ENCODE measurements at regions not wholly inside any gene's neighbourhood (a gene's known extent, or its start where the extent isn't known, plus 50 kb on each side); places are given as distances from the start of the nearest gene placed in this dataset.

DNA sequence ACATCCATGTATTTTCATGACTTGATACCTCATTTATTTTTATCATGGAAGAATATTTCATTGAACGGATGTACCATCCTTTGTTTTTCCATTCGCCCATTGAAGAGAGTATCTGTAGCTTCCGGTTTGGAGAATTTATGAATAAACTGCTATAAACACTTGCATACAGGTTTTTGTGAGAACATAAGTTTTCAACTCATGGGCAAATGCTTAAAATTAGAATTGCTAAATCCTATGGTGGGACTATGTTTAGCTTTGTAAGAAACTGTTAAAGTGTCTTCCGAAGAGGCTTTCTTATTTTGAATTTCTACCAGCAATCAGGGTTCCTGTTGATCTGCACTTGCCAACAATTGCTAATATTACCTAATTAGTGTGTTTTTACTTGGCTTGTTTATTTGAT is 938.9 kb downstream of the TDRD15 start:
- Histone ChIP-seq H2BK15ac (ENCODE audit: low read depth, low read length) (no peak overlapping the region), H4K8ac (ENCODE audit: low read depth in 2 of 2, low read length in 2 of 2) (no peak overlapping the region), H3K4me1 (ENCODE audit: control insufficient read depth, insufficient read depth, low read length) (no peaks in the 10 kb centered on the region), H2AFZ (replicated peaks; ENCODE audit: low read length, poor library complexity) (no peak overlapping the region), H3K23ac (ENCODE audit: low read depth, low read length) (no peak overlapping the region), H3K14ac (replicated peaks; ENCODE audit: low read depth, low read length) (no peak overlapping the region), H2AK5ac (ENCODE audit: low read depth, low read length) (no peak overlapping the region), H2BK120ac (ENCODE audit: low read depth, low read length) (no peak overlapping the region), H3K9me3 (ENCODE audit: control insufficient read depth, insufficient read depth, low read length) (no peaks in the 10 kb centered on the region), H3K56ac (ENCODE audit: extremely low read depth, insufficient read depth, low read length) (no peak overlapping the region), H3K79me1 (ENCODE audit: low read depth in 1 of 2, low read length in 2 of 2) (no peaks in the 10 kb centered on the region), H3K4ac (ENCODE audit: low read depth, low read length) (no peak overlapping the region), H4K20me1 (ENCODE audit: insufficient read depth, low read length) (no peaks in the 10 kb centered on the region), H4K91ac (ENCODE audit: insufficient read depth, low read depth, low read length) (no peak overlapping the region), H2BK5ac (ENCODE audit: low read depth, low read length, poor library complexity, severe bottlenecking) (no peak overlapping the region), H2AK9ac (replicated peaks; ENCODE audit: low read depth, low read length, poor library complexity) (no peak overlapping the region), H3K4me3 (ENCODE audit: insufficient read depth, low read depth, low read length) (no peak overlapping the region), H3K27ac (ENCODE audit: insufficient read depth, low read length) (no peak overlapping the region), H3K18ac (ENCODE audit: low read depth, low read length) (no peak overlapping the region), H3K9ac (ENCODE audit: low read depth, low read length) (no peak overlapping the region), H2BK20ac (ENCODE audit: low read depth, low read length) (no peak overlapping the region), H3K9me1 (ENCODE audit: insufficient read depth, low read length) (no peaks in the 10 kb centered on the region), H3K4me2 (ENCODE audit: low read depth, low read length) (no peak overlapping the region), H3K36me3 (ENCODE audit: control insufficient read depth, insufficient read depth, low read length) (no peaks in the 10 kb centered on the region), H3K27me3 (ENCODE audit: control insufficient read depth, insufficient read depth, low read length) (no peaks in the 10 kb centered on the region), H4K5ac (ENCODE audit: low read depth, low read length) (no peak overlapping the region)
- dilution Hi-C loops (cut with HindIII; ENCODE audit: low sequenced_read_pairs, unreplicated experiment) (no loop called here), intact Hi-C loops (cut with micrococcal nuclease) (no loop called here), in situ Hi-C loops (cut with MboI; ENCODE audit: low sequenced_read_pairs) (no loop called here)
- DNase-seq (no peak), ATAC-seq (ENCODE audit: low read depth) (no peak)
- ChIA-PET CTCF (interaction anchor here (0.6 kb wide), 1 partner anchor 10 kb away, joined by 3 read pairs; no protein-coding TSS in a partner anchor), POLR2A (ENCODE audit: unreplicated experiment) (no interaction called here)
- no TSS peak for BruUV-seq (replicated peaks)
- no peak for TF ChIP-seq RCOR1 (IDR thresholded peaks at IDR 0.05; ENCODE audit: insufficient replicate concordance, low read length)
- TF ChIP-seq RAD21 (IDR thresholded peaks at IDR 0.05; ENCODE audit: low read length), result no peak
- TF ChIP-seq MAFK (IDR thresholded peaks at IDR 0.05; ENCODE audit: low read depth, low read length), result no peak
- no peak for TF ChIP-seq SMC3 (IDR thresholded peaks at IDR 0.05; ENCODE audit: low read depth, low read length)
- TF ChIP-seq, protein P1, sequence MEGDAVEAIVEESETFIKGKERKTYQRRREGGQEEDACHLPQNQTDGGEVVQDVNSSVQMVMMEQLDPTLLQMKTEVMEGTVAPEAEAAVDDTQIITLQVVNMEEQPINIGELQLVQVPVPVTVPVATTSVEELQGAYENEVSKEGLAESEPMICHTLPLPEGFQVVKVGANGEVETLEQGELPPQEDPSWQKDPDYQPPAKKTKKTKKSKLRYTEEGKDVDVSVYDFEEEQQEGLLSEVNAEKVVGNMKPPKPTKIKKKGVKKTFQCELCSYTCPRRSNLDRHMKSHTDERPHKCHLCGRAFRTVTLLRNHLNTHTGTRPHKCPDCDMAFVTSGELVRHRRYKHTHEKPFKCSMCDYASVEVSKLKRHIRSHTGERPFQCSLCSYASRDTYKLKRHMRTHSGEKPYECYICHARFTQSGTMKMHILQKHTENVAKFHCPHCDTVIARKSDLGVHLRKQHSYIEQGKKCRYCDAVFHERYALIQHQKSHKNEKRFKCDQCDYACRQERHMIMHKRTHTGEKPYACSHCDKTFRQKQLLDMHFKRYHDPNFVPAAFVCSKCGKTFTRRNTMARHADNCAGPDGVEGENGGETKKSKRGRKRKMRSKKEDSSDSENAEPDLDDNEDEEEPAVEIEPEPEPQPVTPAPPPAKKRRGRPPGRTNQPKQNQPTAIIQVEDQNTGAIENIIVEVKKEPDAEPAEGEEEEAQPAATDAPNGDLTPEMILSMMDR (conservative IDR thresholded peaks at IDR 0.05; ENCODE audit: low read depth, low read length), result no peak
- no peak for TF ChIP-seq RFX5 (IDR thresholded peaks at IDR 0.05; ENCODE audit: low read depth, low read length)
- TF ChIP-seq CEBPB (IDR thresholded peaks at IDR 0.05; ENCODE audit: low read depth, low read length), result no peak
- TF ChIP-seq, protein P2, sequence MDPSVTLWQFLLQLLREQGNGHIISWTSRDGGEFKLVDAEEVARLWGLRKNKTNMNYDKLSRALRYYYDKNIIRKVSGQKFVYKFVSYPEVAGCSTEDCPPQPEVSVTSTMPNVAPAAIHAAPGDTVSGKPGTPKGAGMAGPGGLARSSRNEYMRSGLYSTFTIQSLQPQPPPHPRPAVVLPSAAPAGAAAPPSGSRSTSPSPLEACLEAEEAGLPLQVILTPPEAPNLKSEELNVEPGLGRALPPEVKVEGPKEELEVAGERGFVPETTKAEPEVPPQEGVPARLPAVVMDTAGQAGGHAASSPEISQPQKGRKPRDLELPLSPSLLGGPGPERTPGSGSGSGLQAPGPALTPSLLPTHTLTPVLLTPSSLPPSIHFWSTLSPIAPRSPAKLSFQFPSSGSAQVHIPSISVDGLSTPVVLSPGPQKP (IDR thresholded peaks at IDR 0.05; ENCODE audit: borderline replicate concordance, low read depth, low read length), result no peak
- TF ChIP-seq MAZ (IDR thresholded peaks at IDR 0.05; ENCODE audit: borderline replicate concordance, low read depth, low read length), result no peak
- no peak for TF ChIP-seq MXI1 (IDR thresholded peaks at IDR 0.05; ENCODE audit: borderline replicate concordance, low read depth, low read length)
- TF ChIP-seq FOS (IDR thresholded peaks at IDR 0.05; ENCODE audit: low read depth, low read length), result no peak
- TF ChIP-seq POLR2A (IDR thresholded peaks at IDR 0.05; ENCODE audit: low read depth, low read length), result no peak
- no peak for TF ChIP-seq BHLHE40 (IDR thresholded peaks at IDR 0.05; ENCODE audit: low read depth, low read length)
- TF ChIP-seq NFE2L2 (IDR thresholded peaks at IDR 0.05; ENCODE audit: low read depth, low read length), result no peak
- no peak for TF ChIP-seq CHD1 (IDR thresholded peaks at IDR 0.05; ENCODE audit: low read depth, low read length)
- TF ChIP-seq, protein P3, sequence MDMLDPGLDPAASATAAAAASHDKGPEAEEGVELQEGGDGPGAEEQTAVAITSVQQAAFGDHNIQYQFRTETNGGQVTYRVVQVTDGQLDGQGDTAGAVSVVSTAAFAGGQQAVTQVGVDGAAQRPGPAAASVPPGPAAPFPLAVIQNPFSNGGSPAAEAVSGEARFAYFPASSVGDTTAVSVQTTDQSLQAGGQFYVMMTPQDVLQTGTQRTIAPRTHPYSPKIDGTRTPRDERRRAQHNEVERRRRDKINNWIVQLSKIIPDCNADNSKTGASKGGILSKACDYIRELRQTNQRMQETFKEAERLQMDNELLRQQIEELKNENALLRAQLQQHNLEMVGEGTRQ (IDR thresholded peaks at IDR 0.05; ENCODE audit: low read depth, low read length), result no peak
- WGBS, 2 experiments (ENCODE audit: extremely low coverage in 2 of 2, insufficient read length in 1 of 2), result no CpG with 5 or more reads among the region's 4 CpGs

Data from IMR-90 (cell line).